ENCODE measurements at regions not wholly inside any gene's neighbourhood (a gene's known extent, or its start where the extent isn't known, plus 50 kb on each side); places are given as distances from the start of the nearest gene placed in this dataset.

DNA sequence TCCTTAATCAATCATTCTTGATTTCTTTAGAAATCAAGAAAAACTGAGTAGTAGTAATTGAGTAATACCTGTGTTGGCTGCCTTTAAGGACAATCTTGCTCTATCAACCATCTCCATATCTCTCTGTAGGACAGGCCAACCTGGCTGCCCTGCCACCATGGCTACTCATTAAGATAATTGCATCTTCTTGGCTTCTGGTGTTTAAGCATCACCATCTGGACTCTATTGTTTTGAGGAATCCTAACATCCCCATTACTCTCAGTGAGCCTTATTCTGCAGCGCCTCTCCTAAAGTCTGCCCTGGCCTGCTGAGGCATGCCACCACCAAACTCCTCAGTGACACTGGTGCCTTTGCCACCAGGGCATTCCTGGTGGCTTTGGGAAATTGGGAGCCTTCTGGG is 442.6 kb upstream of the ZNF507 start:
- intact Hi-C loops (cut with micrococcal nuclease), result no loop called here
- ATAC-seq (ENCODE audit: low read depth) (no peak), DNase-seq (no peak)
- Mint-ChIP-seq H3K4me1 (peaks cover 8% of the 10 kb centered on the region), H3K27ac (no peak overlapping the region), H3K4me3 (no peak overlapping the region), H3K9me3 (peaks cover 3% of the 10 kb centered on the region), H3K27me3 (no peaks in the 10 kb centered on the region), H3K36me3 (ENCODE audit: low read depth) (no peaks in the 10 kb centered on the region)
- TF ChIP-seq, protein P1, sequence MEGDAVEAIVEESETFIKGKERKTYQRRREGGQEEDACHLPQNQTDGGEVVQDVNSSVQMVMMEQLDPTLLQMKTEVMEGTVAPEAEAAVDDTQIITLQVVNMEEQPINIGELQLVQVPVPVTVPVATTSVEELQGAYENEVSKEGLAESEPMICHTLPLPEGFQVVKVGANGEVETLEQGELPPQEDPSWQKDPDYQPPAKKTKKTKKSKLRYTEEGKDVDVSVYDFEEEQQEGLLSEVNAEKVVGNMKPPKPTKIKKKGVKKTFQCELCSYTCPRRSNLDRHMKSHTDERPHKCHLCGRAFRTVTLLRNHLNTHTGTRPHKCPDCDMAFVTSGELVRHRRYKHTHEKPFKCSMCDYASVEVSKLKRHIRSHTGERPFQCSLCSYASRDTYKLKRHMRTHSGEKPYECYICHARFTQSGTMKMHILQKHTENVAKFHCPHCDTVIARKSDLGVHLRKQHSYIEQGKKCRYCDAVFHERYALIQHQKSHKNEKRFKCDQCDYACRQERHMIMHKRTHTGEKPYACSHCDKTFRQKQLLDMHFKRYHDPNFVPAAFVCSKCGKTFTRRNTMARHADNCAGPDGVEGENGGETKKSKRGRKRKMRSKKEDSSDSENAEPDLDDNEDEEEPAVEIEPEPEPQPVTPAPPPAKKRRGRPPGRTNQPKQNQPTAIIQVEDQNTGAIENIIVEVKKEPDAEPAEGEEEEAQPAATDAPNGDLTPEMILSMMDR (IDR thresholded peaks at IDR 0.05), result no peak
- ChIA-PET POLR2A (no interaction called here), CTCF (no interaction called here)

DNA sequence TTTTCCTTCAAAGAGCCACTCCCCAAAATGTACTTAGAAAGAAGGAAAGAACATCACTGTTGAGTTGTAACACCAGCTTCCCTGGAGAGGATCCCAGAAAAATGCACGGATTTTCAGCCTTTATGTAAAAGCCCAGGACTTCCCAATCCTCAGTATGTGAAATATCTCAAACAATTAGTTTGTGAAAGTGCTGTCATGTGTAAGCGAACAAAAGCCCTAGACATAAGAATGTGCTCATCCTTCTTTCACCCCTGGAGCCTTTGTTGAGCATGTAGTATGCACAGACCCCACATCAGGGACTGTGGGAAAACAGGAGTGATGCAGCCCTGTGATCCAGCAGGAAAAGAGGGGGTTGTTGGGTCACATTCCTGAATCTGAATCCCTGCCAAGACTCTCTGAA is 441.4 kb upstream of the ZNF507 start:
- Mint-ChIP-seq H3K27ac (no peak overlapping the region), H3K4me1 (peaks cover 8% of the 10 kb centered on the region), H3K4me3 (no peak overlapping the region), H3K36me3 (ENCODE audit: low read depth) (no peaks in the 10 kb centered on the region), H3K27me3 (no peaks in the 10 kb centered on the region), H3K9me3 (peaks cover 3% of the 10 kb centered on the region)
- ATAC-seq (ENCODE audit: low read depth) (no peak), DNase-seq (no peak)
- CTCF ChIA-PET, result no interaction called here
- intact Hi-C loops (cut with micrococcal nuclease), result no loop called here
- POLR2A ChIA-PET, result no interaction called here
- TF ChIP-seq, protein P1 (IDR thresholded peaks at IDR 0.05), result no peak

DNA sequence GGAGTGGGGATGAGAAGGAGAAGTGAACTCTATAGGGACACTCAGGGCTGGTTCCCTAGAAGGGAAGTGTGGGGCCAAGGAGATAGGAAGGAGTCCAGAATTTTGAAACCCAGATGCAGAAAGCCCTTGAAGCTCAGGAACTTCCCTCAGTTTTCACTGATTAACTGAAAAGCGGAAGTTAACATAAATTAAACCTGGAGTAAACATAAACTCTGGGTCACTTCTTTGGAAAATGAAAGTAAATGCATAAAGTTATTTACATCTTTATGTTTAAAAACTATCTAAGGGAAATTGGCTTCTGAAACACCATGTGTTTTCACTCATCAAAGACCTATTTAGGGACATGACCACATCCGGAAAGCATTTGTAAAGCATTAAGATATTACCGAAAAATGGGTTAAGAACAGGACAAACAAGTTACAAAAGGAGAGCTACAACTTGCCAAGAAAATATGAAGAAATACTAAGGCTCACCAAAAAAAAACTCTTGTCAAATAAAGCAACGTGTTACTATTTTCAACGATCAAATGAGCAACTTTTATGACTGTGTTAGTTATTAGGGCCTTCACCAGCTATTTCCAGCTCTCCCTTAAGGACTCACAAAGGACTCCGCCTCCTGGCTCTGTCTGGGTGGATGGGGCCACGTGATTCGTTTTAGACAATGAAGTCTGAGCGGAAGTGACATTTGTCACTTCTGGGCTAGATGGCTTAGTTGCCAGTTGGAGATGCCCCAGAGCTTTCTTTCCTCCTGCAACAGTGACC is 439.1 kb upstream of the ZNF507 start:
- DNase-seq (no peak), ATAC-seq (ENCODE audit: low read depth) (no peak)
- ChIA-PET POLR2A (no interaction called here), CTCF (no interaction called here)
- H3K9me3 Mint-ChIP-seq, result peaks cover 3% of the 10 kb centered on the region
- no peak overlapping the region for H3K4me3 Mint-ChIP-seq
- intact Hi-C loops (cut with micrococcal nuclease), result no loop called here
- peaks cover 8% of the 10 kb centered on the region for H3K4me1 Mint-ChIP-seq
- no peak overlapping the region for H3K27ac Mint-ChIP-seq
- no peaks in the 10 kb centered on the region for H3K36me3 Mint-ChIP-seq (ENCODE audit: low read depth)
- no peaks in the 10 kb centered on the region for H3K27me3 Mint-ChIP-seq
- TF ChIP-seq, protein P1 (IDR thresholded peaks at IDR 0.05), result no peak

DNA sequence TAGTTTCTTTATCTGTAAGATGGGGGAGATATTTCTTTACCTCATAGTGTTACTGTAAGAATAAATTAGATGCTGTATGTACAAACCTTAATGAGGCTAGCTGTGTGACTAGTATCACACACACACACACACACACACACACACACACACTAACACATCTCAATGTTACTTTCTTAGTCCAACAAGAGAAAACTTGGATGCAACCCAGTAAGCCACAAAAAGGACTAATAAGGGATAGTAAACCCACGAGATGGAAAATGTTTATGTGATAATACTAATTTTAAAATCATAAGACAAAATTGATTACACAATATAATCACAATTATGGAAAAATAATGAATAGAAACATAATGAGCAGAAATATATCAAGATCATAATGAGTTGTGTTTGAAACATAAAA is 437.7 kb upstream of the ZNF507 start:
- intact Hi-C loops (cut with micrococcal nuclease), result no loop called here
- no peaks in the 10 kb centered on the region for H3K27me3 Mint-ChIP-seq
- no peak overlapping the region for H3K4me3 Mint-ChIP-seq
- H3K9me3 Mint-ChIP-seq, result peaks cover 3% of the 10 kb centered on the region
- H3K4me1 Mint-ChIP-seq, result peaks cover 8% of the 10 kb centered on the region
- POLR2A ChIA-PET, result no interaction called here
- CTCF ChIA-PET, result no interaction called here
- DNase-seq, result no peak
- ATAC-seq (ENCODE audit: low read depth), result no peak
- no peaks in the 10 kb centered on the region for H3K36me3 Mint-ChIP-seq (ENCODE audit: low read depth)
- H3K27ac Mint-ChIP-seq, result no peak overlapping the region
- TF ChIP-seq, protein P1 (IDR thresholded peaks at IDR 0.05), result no peak

DNA sequence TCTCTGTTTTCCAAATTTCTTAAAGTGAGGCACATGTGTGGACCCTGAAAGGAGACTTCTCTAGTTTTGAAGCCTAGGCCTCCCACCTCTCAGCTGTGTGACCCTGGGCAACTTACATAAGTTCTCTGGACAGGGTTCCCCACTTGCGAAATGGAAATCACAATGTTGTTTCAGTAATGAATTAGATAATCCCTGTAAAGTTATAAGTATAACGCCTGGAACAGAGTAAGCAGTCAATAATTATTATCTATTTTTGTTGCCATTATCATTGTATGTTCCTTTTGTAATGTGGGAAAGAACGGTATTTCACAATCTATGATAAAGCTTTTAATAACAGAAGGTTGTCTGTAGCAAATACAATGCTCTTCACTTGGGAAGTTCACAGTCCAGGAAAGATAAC is 437.3 kb upstream of the ZNF507 start:
- peaks cover 3% of the 10 kb centered on the region for H3K9me3 Mint-ChIP-seq
- no peaks in the 10 kb centered on the region for H3K27me3 Mint-ChIP-seq
- ATAC-seq (ENCODE audit: low read depth) (no peak), DNase-seq (no peak)
- TF ChIP-seq, protein P1 (IDR thresholded peaks at IDR 0.05), result no peak
- no peak overlapping the region for H3K27ac Mint-ChIP-seq
- H3K4me1 Mint-ChIP-seq, result peaks cover 8% of the 10 kb centered on the region
- POLR2A ChIA-PET, result no interaction called here
- no peak overlapping the region for H3K4me3 Mint-ChIP-seq
- intact Hi-C loops (cut with micrococcal nuclease), result no loop called here
- no peaks in the 10 kb centered on the region for H3K36me3 Mint-ChIP-seq (ENCODE audit: low read depth)
- CTCF ChIA-PET, result no interaction called here
